ENCODE measurements at regions not wholly inside any gene's neighbourhood (a gene's known extent, or its start where the extent isn't known, plus 50 kb on each side); places are given as distances from the start of the nearest gene placed in this dataset.
"Not testable (repeated sequence)": the region's sequence is repeated elsewhere in the genome, so short reads cannot be mapped to it uniquely, and the experiment has no call there.

GRCh38 chr4:189874591-189874990 lies 66.1 kb upstream of the FRG1 start:
- no peak overlapping the region for H3K4me3 ChIP-seq (replicated peaks in 1 of 2; ENCODE audit: low read depth in 1 of 2, low read length in 2 of 2)
- POLR2A ChIA-PET, result no interaction called here
- H3K9me2 ChIP-seq (ENCODE audit: insufficient read depth), result no peaks in the 10 kb centered on the region
- RAD21 ChIA-PET (ENCODE audit: low non-redundant PET in 1 of 2, low total read pairs in 2 of 2, uncharacterized antibody in 2 of 2, unreplicated experiment in 2 of 2), result no interaction called here
- no peak overlapping the region for H3K4me2 ChIP-seq (ENCODE audit: low read length)
- H3K36me3 ChIP-seq (ENCODE audit: control insufficient read depth in 1 of 2, insufficient read depth in 2 of 2, low read length in 2 of 2), result no peaks in the 10 kb centered on the region
- ATAC-seq (no peak), DNase-seq (ENCODE audit: low read depth, low spot score) (no peak)
- H3K9ac ChIP-seq (ENCODE audit: low read length), result no peak overlapping the region
- TF ChIP-seq SRF (IDR thresholded peaks at IDR 0.05; ENCODE audit: low read depth), result no peak
- TF ChIP-seq ZFX (IDR thresholded peaks at IDR 0.05), result no peak
- no peak for TF ChIP-seq JUND (IDR thresholded peaks at IDR 0.05)
- no peak for TF ChIP-seq RAD21 (IDR thresholded peaks at IDR 0.05; ENCODE audit: low read depth)
- H3K27ac ChIP-seq (ENCODE audit: low read depth, low read length), result no peak overlapping the region
- no peaks in the 10 kb centered on the region for H3K9me3 ChIP-seq (ENCODE audit: control insufficient read depth in 1 of 2, insufficient read depth in 1 of 2, low read depth in 1 of 2, low read length in 2 of 2)
- H3K79me2 ChIP-seq (ENCODE audit: insufficient read depth, low read length), result no peaks in the 10 kb centered on the region
- no peak overlapping the region for H2AFZ ChIP-seq (ENCODE audit: low read depth, low read length, poor library complexity, severe bottlenecking)
- H3K27me3 ChIP-seq (ENCODE audit: insufficient read depth, low read length), result no peaks in the 10 kb centered on the region
- intact Hi-C loops (cut with micrococcal nuclease), result no loop called here
- BruUV-seq (replicated peaks), result no TSS peak
- H4K20me1 ChIP-seq (ENCODE audit: insufficient read depth), result no peaks in the 10 kb centered on the region
- H3K4me1 ChIP-seq (ENCODE audit: control insufficient read depth in 1 of 2, insufficient read depth in 2 of 2, low read length in 2 of 2), result no peaks in the 10 kb centered on the region
- CTCF ChIA-PET, result no interaction called here

GRCh38 chr4:189881190-189881589 lies 59.5 kb upstream of the FRG1 start:
- H3K79me2 ChIP-seq (ENCODE audit: insufficient read depth, low read length); H3K36me3 ChIP-seq (ENCODE audit: control insufficient read depth in 1 of 2, insufficient read depth in 2 of 2, low read length in 2 of 2); H3K4me2 ChIP-seq (ENCODE audit: low read length); H4K20me1 ChIP-seq (ENCODE audit: insufficient read depth); POLR2A ChIA-PET; H3K9me3 ChIP-seq (ENCODE audit: control insufficient read depth in 1 of 2, insufficient read depth in 1 of 2, low read depth in 1 of 2, low read length in 2 of 2); H3K9ac ChIP-seq (ENCODE audit: low read length); H2AFZ ChIP-seq (ENCODE audit: low read depth, low read length, poor library complexity, severe bottlenecking); intact Hi-C loops (cut with micrococcal nuclease); CTCF ChIA-PET; H3K4me1 ChIP-seq (ENCODE audit: control insufficient read depth in 1 of 2, insufficient read depth in 2 of 2, low read length in 2 of 2); H3K27me3 ChIP-seq (ENCODE audit: insufficient read depth, low read length); ATAC-seq; H3K4me3 ChIP-seq (replicated peaks in 1 of 2; ENCODE audit: low read depth in 1 of 2, low read length in 2 of 2); BruUV-seq (replicated peaks); H3K9me2 ChIP-seq (ENCODE audit: insufficient read depth); RAD21 ChIA-PET (ENCODE audit: low non-redundant PET in 1 of 2, low total read pairs in 2 of 2, uncharacterized antibody in 2 of 2, unreplicated experiment in 2 of 2); H3K27ac ChIP-seq (ENCODE audit: low read depth, low read length): not testable (repeated sequence)
- DNase-seq (ENCODE audit: low read depth, low spot score), result peak; percentile 2

- H3K4me3 ChIP-seq (replicated peaks in 1 of 2; ENCODE audit: low read depth in 1 of 2, low read length in 2 of 2); BruUV-seq (replicated peaks); POLR2A ChIA-PET; H3K27me3 ChIP-seq (ENCODE audit: insufficient read depth, low read length); H3K36me3 ChIP-seq (ENCODE audit: control insufficient read depth in 1 of 2, insufficient read depth in 2 of 2, low read length in 2 of 2); H3K9me2 ChIP-seq (ENCODE audit: insufficient read depth); H3K27ac ChIP-seq (ENCODE audit: low read depth, low read length); DNase-seq (ENCODE audit: low read depth, low spot score); H3K4me1 ChIP-seq (ENCODE audit: control insufficient read depth in 1 of 2, insufficient read depth in 2 of 2, low read length in 2 of 2); H4K20me1 ChIP-seq (ENCODE audit: insufficient read depth); H3K9ac ChIP-seq (ENCODE audit: low read length); CTCF ChIA-PET; H2AFZ ChIP-seq (ENCODE audit: low read depth, low read length, poor library complexity, severe bottlenecking); intact Hi-C loops (cut with micrococcal nuclease); ATAC-seq; RAD21 ChIA-PET (ENCODE audit: low non-redundant PET in 1 of 2, low total read pairs in 2 of 2, uncharacterized antibody in 2 of 2, unreplicated experiment in 2 of 2); H3K4me2 ChIP-seq (ENCODE audit: low read length); H3K9me3 ChIP-seq (ENCODE audit: control insufficient read depth in 1 of 2, insufficient read depth in 1 of 2, low read depth in 1 of 2, low read length in 2 of 2); H3K79me2 ChIP-seq (ENCODE audit: insufficient read depth, low read length): not testable (repeated sequence)
Observed at GRCh38 chr4:189888407-189888806, 52.3 kb upstream of the FRG1 start.
